ENCODE measurements at regions not wholly inside any gene's neighbourhood (a gene's known extent, or its start where the extent isn't known, plus 50 kb on each side); places are given as distances from the start of the nearest gene placed in this dataset.

DNA sequence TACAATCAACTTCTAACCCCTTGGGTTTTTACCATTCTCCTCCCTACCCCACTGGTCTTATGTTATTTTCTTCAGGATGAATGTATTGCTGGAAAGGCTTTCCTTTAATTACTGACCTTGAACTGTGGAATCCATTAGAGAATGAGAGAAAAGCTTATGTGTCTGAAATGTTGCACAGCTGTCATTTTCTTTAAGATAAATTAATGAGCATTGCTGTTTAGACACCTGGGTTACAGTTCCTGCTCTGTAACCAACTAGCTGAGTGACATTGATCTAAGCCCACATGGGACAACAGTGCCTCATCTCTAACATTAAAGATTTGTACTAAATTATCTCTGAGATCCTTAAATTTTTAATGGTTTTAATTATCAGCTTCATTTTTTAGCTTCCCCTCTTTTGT lies 507.0 kb downstream of the TAF11L14 start:
- TF ChIP-seq, protein P1, sequence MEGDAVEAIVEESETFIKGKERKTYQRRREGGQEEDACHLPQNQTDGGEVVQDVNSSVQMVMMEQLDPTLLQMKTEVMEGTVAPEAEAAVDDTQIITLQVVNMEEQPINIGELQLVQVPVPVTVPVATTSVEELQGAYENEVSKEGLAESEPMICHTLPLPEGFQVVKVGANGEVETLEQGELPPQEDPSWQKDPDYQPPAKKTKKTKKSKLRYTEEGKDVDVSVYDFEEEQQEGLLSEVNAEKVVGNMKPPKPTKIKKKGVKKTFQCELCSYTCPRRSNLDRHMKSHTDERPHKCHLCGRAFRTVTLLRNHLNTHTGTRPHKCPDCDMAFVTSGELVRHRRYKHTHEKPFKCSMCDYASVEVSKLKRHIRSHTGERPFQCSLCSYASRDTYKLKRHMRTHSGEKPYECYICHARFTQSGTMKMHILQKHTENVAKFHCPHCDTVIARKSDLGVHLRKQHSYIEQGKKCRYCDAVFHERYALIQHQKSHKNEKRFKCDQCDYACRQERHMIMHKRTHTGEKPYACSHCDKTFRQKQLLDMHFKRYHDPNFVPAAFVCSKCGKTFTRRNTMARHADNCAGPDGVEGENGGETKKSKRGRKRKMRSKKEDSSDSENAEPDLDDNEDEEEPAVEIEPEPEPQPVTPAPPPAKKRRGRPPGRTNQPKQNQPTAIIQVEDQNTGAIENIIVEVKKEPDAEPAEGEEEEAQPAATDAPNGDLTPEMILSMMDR (IDR thresholded peaks at IDR 0.05; ENCODE audit: borderline replicate concordance) = no peak
- no peaks in the 10 kb centered on the region for H3K36me3 ChIP-seq
- no peaks in the 10 kb centered on the region for H3K4me1 ChIP-seq
- H3K27me3 ChIP-seq (ENCODE audit: low read depth) = no peaks in the 10 kb centered on the region
- no peak for DNase-seq
- no peak overlapping the region for H3K4me3 ChIP-seq
- intact Hi-C loops (cut with micrococcal nuclease) = no loop called here
- peaks cover 14% of the 10 kb centered on the region for H3K9me3 ChIP-seq (replicated peaks)
- H3K27ac ChIP-seq (replicated peaks) = no peak overlapping the region

DNA sequence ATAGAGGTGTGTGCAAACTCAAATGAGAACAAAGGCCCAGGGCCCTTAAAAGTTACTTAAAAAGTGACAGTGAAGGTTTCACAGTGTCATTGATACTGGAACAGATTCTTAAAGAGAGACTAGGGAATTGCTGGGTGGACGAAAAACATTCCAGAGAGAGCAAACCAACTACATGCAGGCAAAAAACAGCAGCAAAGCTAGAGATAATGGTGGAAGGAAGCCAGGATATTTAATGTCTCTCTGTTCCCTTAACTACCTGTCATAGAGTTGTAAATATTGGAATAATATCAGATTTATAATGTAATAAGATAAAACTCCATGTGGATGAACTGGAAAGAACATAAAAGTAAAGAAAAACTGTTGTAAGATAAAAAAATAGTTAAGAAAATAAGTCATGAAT lies 508.6 kb downstream of the TAF11L14 start:
- intact Hi-C loops (cut with micrococcal nuclease) = no loop called here
- Histone ChIP-seq H3K27ac (replicated peaks) (no peak overlapping the region), H3K4me1 (no peaks in the 10 kb centered on the region), H3K4me3 (no peak overlapping the region), H3K36me3 (no peaks in the 10 kb centered on the region), H3K27me3 (ENCODE audit: low read depth) (no peaks in the 10 kb centered on the region), H3K9me3 (replicated peaks) (peaks cover 21% of the 10 kb centered on the region)
- no peak for DNase-seq
- TF ChIP-seq, protein P1 (IDR thresholded peaks at IDR 0.05; ENCODE audit: borderline replicate concordance) = no peak

DNA sequence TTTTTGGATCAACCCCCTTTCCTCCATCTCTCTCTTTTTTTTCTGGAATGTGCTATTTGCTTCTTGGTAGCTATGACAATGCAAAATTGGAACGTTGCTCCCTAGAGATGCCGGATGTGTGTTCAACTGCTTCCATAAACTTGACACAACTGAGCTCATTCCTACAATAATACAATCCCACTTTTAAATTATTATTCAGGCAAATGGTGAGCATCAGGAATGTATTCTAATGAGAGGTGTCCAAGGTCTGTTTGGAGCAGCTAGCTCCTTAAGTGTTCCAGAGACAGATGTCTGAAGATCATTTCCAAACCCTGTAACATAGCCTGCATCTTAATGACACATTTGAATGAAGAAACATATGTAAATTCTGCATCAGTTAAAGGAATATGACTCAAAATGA lies 518.4 kb downstream of the TAF11L14 start:
- intact Hi-C loops (cut with micrococcal nuclease) = no loop called here
- H3K4me3 ChIP-seq = no peak overlapping the region
- no peaks in the 10 kb centered on the region for H3K36me3 ChIP-seq
- H3K27me3 ChIP-seq (ENCODE audit: low read depth) = no peaks in the 10 kb centered on the region
- DNase-seq = no peak
- no peak overlapping the region for H3K27ac ChIP-seq (replicated peaks)
- H3K4me1 ChIP-seq = no peaks in the 10 kb centered on the region
- peaks cover 3% of the 10 kb centered on the region for H3K9me3 ChIP-seq (replicated peaks)
- TF ChIP-seq, protein P1 (IDR thresholded peaks at IDR 0.05; ENCODE audit: borderline replicate concordance) = no peak

DNA sequence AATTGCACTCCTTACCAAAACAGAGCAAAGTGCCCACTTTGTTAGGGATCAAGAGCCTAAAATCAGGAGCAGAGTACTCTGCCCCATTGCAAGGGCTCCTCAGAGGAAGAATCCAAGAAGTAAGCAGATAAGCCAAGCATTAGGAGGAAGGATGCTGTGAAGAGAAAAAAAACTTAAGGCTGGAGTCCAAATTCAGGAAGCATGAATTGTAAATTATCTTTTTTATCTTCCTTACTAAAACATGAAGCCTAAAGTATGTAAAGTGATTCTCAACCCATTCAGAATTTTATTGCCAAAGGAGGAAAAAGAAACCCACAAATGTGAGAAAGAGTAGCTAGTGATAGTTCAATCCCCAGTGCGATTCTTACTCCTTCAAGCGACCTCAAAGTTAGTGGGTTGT lies 523.9 kb downstream of the TAF11L14 start:
- intact Hi-C loops (cut with micrococcal nuclease) = no loop called here
- H3K9me3 ChIP-seq (replicated peaks) = peaks cover 34% of the 10 kb centered on the region
- TF ChIP-seq, protein P1 (IDR thresholded peaks at IDR 0.05; ENCODE audit: borderline replicate concordance) = no peak

DNA sequence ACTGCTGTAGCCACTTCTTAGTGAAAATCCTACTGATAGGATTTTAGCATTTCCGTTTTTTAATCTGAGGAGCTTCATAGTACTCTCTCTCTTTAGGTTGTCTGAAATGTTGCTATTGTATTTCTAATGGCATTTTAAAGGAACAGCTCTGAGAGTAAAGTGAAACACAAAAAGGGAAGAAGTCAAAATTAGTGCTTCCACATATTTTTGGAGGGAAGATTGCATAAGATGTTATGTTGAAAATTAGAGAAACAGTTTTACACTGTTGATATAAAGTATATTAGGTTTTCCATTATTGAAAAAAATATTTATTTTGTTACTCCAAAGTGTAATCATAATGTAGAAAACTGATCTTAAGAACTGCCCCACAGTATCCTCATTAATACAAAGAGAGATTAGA lies 525.1 kb downstream of the TAF11L14 start:
- Histone ChIP-seq H3K4me1 (no peaks in the 10 kb centered on the region), H3K4me3 (no peak overlapping the region), H3K9me3 (replicated peaks) (peaks cover 41% of the 10 kb centered on the region), H3K36me3 (no peaks in the 10 kb centered on the region), H3K27ac (replicated peaks) (no peak overlapping the region), H3K27me3 (ENCODE audit: low read depth) (no peaks in the 10 kb centered on the region)
- intact Hi-C loops (cut with micrococcal nuclease) = no loop called here
- no peak for DNase-seq
- TF ChIP-seq, protein P1 (IDR thresholded peaks at IDR 0.05; ENCODE audit: borderline replicate concordance) = no peak

More for the DNA sequence above, 523.9 kb downstream of the TAF11L14 start:
- Histone ChIP-seq H3K4me1 (no peaks in the 10 kb centered on the region), H3K36me3 (no peaks in the 10 kb centered on the region), H3K27ac (replicated peaks) (no peak overlapping the region), H3K4me3 (no peak overlapping the region), H3K27me3 (ENCODE audit: low read depth) (no peaks in the 10 kb centered on the region)
- DNase-seq = no peak

DNA sequence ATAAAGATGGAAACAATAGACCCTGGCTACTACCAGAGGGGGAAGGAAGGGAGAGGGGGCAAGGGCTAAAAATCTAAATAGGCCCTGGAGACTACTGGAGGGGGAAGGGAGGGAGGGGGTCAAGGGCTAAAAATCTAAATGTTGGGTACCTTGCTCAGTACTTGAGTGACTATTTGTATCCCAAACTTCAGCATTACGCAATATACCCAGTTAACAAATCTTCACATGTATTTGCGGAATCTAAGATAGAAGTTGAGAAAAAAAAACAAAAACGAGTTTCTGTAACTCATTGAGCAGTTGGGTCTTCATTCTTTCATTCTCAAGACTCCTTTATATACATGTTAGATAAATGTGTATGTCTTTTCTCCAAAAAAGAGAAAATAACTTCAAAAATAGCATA lies 537.4 kb downstream of the TAF11L14 start:
- Histone ChIP-seq H3K4me3 (no peak overlapping the region), H3K27me3 (ENCODE audit: low read depth) (no peaks in the 10 kb centered on the region), H3K27ac (replicated peaks) (no peak overlapping the region), H3K36me3 (no peaks in the 10 kb centered on the region), H3K9me3 (replicated peaks) (peaks cover 29% of the 10 kb centered on the region), H3K4me1 (no peaks in the 10 kb centered on the region)
- intact Hi-C loops (cut with micrococcal nuclease) = no loop called here
- TF ChIP-seq, protein P1 (IDR thresholded peaks at IDR 0.05; ENCODE audit: borderline replicate concordance) = no peak
- DNase-seq = no peak

All from left ventricle myocardium inferior (tissue), 1 donor.